ENCODE measurements at regions not wholly inside any gene's neighbourhood (a gene's known extent, or its start where the extent isn't known, plus 50 kb on each side); places are given as distances from the start of the nearest gene placed in this dataset.
"Not testable (repeated sequence)": the region's sequence is repeated elsewhere in the genome, so short reads cannot be mapped to it uniquely, and the experiment has no call there.

GRCh38 chr11:126134461-126135155 is 71.9 kb upstream of the CDON start:
- Histone ChIP-seq H3K27ac (no peak overlapping the region), H3K9me3 (ENCODE audit: control insufficient read depth, low read length) (no peaks in the 10 kb centered on the region), H2AFZ (no peak overlapping the region), H3K36me3 (ENCODE audit: control insufficient read depth, insufficient read depth, low read length) (no peaks in the 10 kb centered on the region), H3K4me2 (ENCODE audit: low read length) (no peak overlapping the region), H3K79me2 (no peaks in the 10 kb centered on the region), H3K4me3 (ENCODE audit: low read depth, low read length) (no peak overlapping the region), H3K27me3 (ENCODE audit: control insufficient read depth, insufficient read depth, low read length) (no peaks in the 10 kb centered on the region), H3K4me1 (no peaks in the 10 kb centered on the region), H3K9ac (no peak overlapping the region)
- no peak for TF ChIP-seq CTCF (IDR thresholded peaks at IDR 0.05)

- Histone ChIP-seq H3K27ac (no peak overlapping the region), H3K4me1 (no peaks in the 10 kb centered on the region)
- no peak for TF ChIP-seq CTCF (IDR thresholded peaks at IDR 0.05)
Observed at GRCh38 chr11:126133901-126134300, 71.2 kb upstream of the CDON start.

GRCh38 chr11:126132319-126132718 is 69.7 kb upstream of the CDON start:
- Histone ChIP-seq H3K9me3 (ENCODE audit: control insufficient read depth, low read length) (no peaks in the 10 kb centered on the region), H2AFZ (no peak overlapping the region), H3K4me3 (ENCODE audit: low read depth, low read length) (no peak overlapping the region), H3K9ac (no peak overlapping the region), H3K36me3 (ENCODE audit: control insufficient read depth, insufficient read depth, low read length) (no peaks in the 10 kb centered on the region), H3K4me2 (ENCODE audit: low read length) (no peak overlapping the region), H3K79me2 (no peaks in the 10 kb centered on the region), H3K4me1 (no peaks in the 10 kb centered on the region), H3K27ac (no peak overlapping the region), H3K27me3 (ENCODE audit: control insufficient read depth, insufficient read depth, low read length) (no peaks in the 10 kb centered on the region)
- TF ChIP-seq CTCF (IDR thresholded peaks at IDR 0.05) = no peak

More at GRCh38 chr11:126133901-126134300, 71.2 kb upstream of the CDON start:
- H3K79me2 ChIP-seq = no peaks in the 10 kb centered on the region
- no peak overlapping the region for H2AFZ ChIP-seq
- H3K27me3 ChIP-seq (ENCODE audit: control insufficient read depth, insufficient read depth, low read length) = no peaks in the 10 kb centered on the region
- H3K36me3 ChIP-seq (ENCODE audit: control insufficient read depth, insufficient read depth, low read length) = no peaks in the 10 kb centered on the region
- no peak overlapping the region for H3K9ac ChIP-seq
- no peak overlapping the region for H3K4me2 ChIP-seq (ENCODE audit: low read length)
- H3K4me3 ChIP-seq (ENCODE audit: low read depth, low read length) = no peak overlapping the region
- no peaks in the 10 kb centered on the region for H3K9me3 ChIP-seq (ENCODE audit: control insufficient read depth, low read length)

GRCh38 chr11:126130781-126131180 is 68.1 kb upstream of the CDON start:
- H3K27me3 ChIP-seq (ENCODE audit: control insufficient read depth, insufficient read depth, low read length); H2AFZ ChIP-seq; H3K9ac ChIP-seq; H3K4me1 ChIP-seq; H3K4me2 ChIP-seq (ENCODE audit: low read length); H3K79me2 ChIP-seq; H3K27ac ChIP-seq; H3K9me3 ChIP-seq (ENCODE audit: control insufficient read depth, low read length); H3K36me3 ChIP-seq (ENCODE audit: control insufficient read depth, insufficient read depth, low read length); H3K4me3 ChIP-seq (ENCODE audit: low read depth, low read length): not testable (repeated sequence)

- H2AFZ ChIP-seq = no peak overlapping the region
- no peaks in the 10 kb centered on the region for H3K9me3 ChIP-seq (ENCODE audit: control insufficient read depth, low read length)
- no peaks in the 10 kb centered on the region for H3K27me3 ChIP-seq (ENCODE audit: control insufficient read depth, insufficient read depth, low read length)
- no peak for TF ChIP-seq CTCF (IDR thresholded peaks at IDR 0.05)
- H3K4me2 ChIP-seq (ENCODE audit: low read length) = no peak overlapping the region
- H3K27ac ChIP-seq = no peak overlapping the region
- no peak overlapping the region for H3K9ac ChIP-seq
- H3K36me3 ChIP-seq (ENCODE audit: control insufficient read depth, insufficient read depth, low read length) = no peaks in the 10 kb centered on the region
- no peak overlapping the region for H3K4me3 ChIP-seq (ENCODE audit: low read depth, low read length)
- H3K4me1 ChIP-seq = no peaks in the 10 kb centered on the region
- no peaks in the 10 kb centered on the region for H3K79me2 ChIP-seq
Observed at GRCh38 chr11:126129727-126130671, 67.3 kb upstream of the CDON start.
